Panc1 (cell line): ENCODE measurements at regions not wholly inside any gene's neighbourhood (a gene's known extent, or its start where the extent isn't known, plus 50 kb on each side); places are given as distances from the start of the nearest gene placed in this dataset.

Experiments used
- ATAC-seq: fragments of 200-7000 bp; cut with Tn5 transposase; 2 replicates; pipeline ENCODE4 v1.9.1; 2020; ENCODE audit warnings: mild to moderate bottlenecking, moderate library complexity
- BruUV-seq: library from RNA; stranded (reverse); fragments of 400-500 nt; replicated peaks from 2 replicates; lab custom pipeline; 2021; lab: Mats Ljungman, UMichigan
- CTCF ChIA-PET: fragments of 300-600 bp; sonication (Branson Sonifier 250); formaldehyde crosslinking; loops from one replicate; lab custom pipeline; 2022; ENCODE audit warnings: antibody characterized with exemption; lab: Charles Lee
- POLR2A ChIA-PET: fragments of 300-600 bp; sonication (Branson Sonifier 250); formaldehyde crosslinking; loops from one replicate; lab custom pipeline; 2022; ENCODE audit warnings: antibody characterized with exemption; lab: Charles Lee
- DNase-seq: peaks from one replicate; pipeline ENCODE4 v3.0.0-alpha.2; 2010; ENCODE audit warnings: low read depth, low spot score
- H3K27ac ChIP-seq: 2 replicates; pipeline ENCODE4 v1.5.1; 2011; ENCODE audit warnings: mild to moderate bottlenecking, low read length, inconsistent platforms
- H3K27me3 ChIP-seq: fragments of 200-500 bp; sonication (Bioruptor generic); 2 replicates; pipeline ENCODE4 v1.6.0; 2014; ENCODE audit warnings: low read length, inconsistent platforms; ENCODE audit not compliant: control insufficient read depth, insufficient read depth
- H3K36me3 ChIP-seq: fragments of 200-500 bp; sonication (Bioruptor generic); 2 replicates; pipeline ENCODE4 v1.5.1; 2014; ENCODE audit warnings: inconsistent platforms, mild to moderate bottlenecking, low read length, moderate library complexity; ENCODE audit not compliant: control insufficient read depth, insufficient read depth
- H3K4me1 ChIP-seq: 2 replicates; pipeline ENCODE4 v1.5.1; 2011; ENCODE audit warnings: inconsistent platforms, mild to moderate bottlenecking, low read length, moderate library complexity; ENCODE audit not compliant: control insufficient read depth, insufficient read depth
- H3K4me3 ChIP-seq, 2 experiments: 2 replicates each; pipeline ENCODE4 v1.5.1; 2011 to 2012; ENCODE audit warnings: low read depth in 2 of 2, low read length in 2 of 2, mild to moderate bottlenecking in 2 of 2, inconsistent platforms in 1 of 2, moderate library complexity in 1 of 2
- H3K9me3 ChIP-seq: fragments of 200-500 bp; sonication (Bioruptor generic); 2 replicates; pipeline ENCODE4 v1.5.1; 2014; ENCODE audit warnings: low read depth, mild to moderate bottlenecking, inconsistent platforms, low read length, moderate library complexity; ENCODE audit not compliant: control insufficient read depth, insufficient read depth
- CTCF ChIP-seq: fragments of 450-650 bp; IDR thresholded peaks from 2 replicates; pipeline ENCODE4 v1.5.1; 2017; ENCODE audit warnings: mild to moderate bottlenecking
- POLR2AphosphoS5 ChIP-seq: IDR thresholded peaks from 2 replicates; pipeline ENCODE4 v1.6.1; 2012; ENCODE audit warnings: mild to moderate bottlenecking, low read depth, low read length, moderate library complexity
- REST ChIP-seq, 2 experiments: IDR thresholded peaks; 2 replicates each; pipeline ENCODE4 v1.6.1; 2011 to 2012; ENCODE audit warnings: low read depth in 2 of 2, control low read depth in 1 of 2, low read length in 1 of 2, mild to moderate bottlenecking in 1 of 2, moderate library complexity in 1 of 2; ENCODE audit not compliant: insufficient read depth in 1 of 2
- SIN3A ChIP-seq: IDR thresholded peaks from 2 replicates; pipeline ENCODE4 v1.6.1; 2012; ENCODE audit warnings: low read depth, mild to moderate bottlenecking, low read length, moderate library complexity, borderline replicate concordance; ENCODE audit not compliant: insufficient read depth
- TCF7L2 ChIP-seq: IDR thresholded peaks from 2 replicates; pipeline ENCODE4 v1.6.1; 2011; ENCODE audit warnings: mild to moderate bottlenecking, low read depth, low read length, inconsistent platforms
- in situ Hi-C: cut with HindIII; loops from 2 replicates; pipeline ENCODE4 v1.10.0; 2016; ENCODE audit warnings: low sequenced_read_pairs, low pct_unique_long_range_greater_than_20kb
- intact Hi-C: fragments of 100-400 bp; cut with micrococcal nuclease; formaldehyde crosslinking; loops from one replicate; pipeline ENCODE4 v1.10.0; 2022; ENCODE audit not compliant: unreplicated experiment

- Histone ChIP-seq H3K4me3 (no peak overlapping the region), H3K4me1 (no peaks in the 10 kb centered on the region; the same call in 1 of the 2 replicates), H3K27me3 (peaks cover 3% of the 10 kb centered on the region; the same call in 1 of the 2 replicates), H3K27ac (no peak overlapping the region), H3K36me3 (no peaks in the 10 kb centered on the region), H3K9me3 (no peaks in the 10 kb centered on the region)
- ATAC-seq (no peak), DNase-seq (no peak)
- in situ Hi-C loops (no loop called here), intact Hi-C loops (no loop called here)
- ChIA-PET POLR2A (no interaction called here), CTCF (no interaction called here)
- no TSS peak for BruUV-seq
- TF ChIP-seq REST (IDR thresholded peaks at IDR 0.05; ENCODE audit: insufficient read depth in 1 of 2, low read depth in 2 of 2, low read length in 1 of 2) = no peak
- TF ChIP-seq SIN3A = no peak
- TF ChIP-seq CTCF = no peak
- no peak for TF ChIP-seq TCF7L2
- TF ChIP-seq POLR2AphosphoS5 = no peak
Observed at GRCh38 chr11:107252429-107253161, 205.0 kb downstream of the CWF19L2 start.

GRCh38 chr11:107251298-107251697 lies 206.3 kb downstream of the CWF19L2 start:
- ATAC-seq (no peak), DNase-seq (no peak)
- TF ChIP-seq POLR2AphosphoS5 (no peak), CTCF (no peak), REST (IDR thresholded peaks at IDR 0.05; ENCODE audit: insufficient read depth in 1 of 2, low read depth in 2 of 2, low read length in 1 of 2) (no peak), SIN3A (no peak), TCF7L2 (no peak)
- ChIA-PET POLR2A (no interaction called here), CTCF (no interaction called here)
- no peaks in the 10 kb centered on the region; the same call in 1 of the 2 replicates for H3K4me1 ChIP-seq
- H3K27ac ChIP-seq = no peak overlapping the region
- H3K9me3 ChIP-seq = no peaks in the 10 kb centered on the region
- in situ Hi-C loops = no loop called here
- intact Hi-C loops = no loop called here
- no TSS peak for BruUV-seq
- H3K36me3 ChIP-seq = no peaks in the 10 kb centered on the region
- H3K4me3 ChIP-seq = no peak overlapping the region
- peaks cover 3% of the 10 kb centered on the region; the same call in 1 of the 2 replicates for H3K27me3 ChIP-seq
